SW480 (cell line): ENCODE measurements at regions not wholly inside any gene's neighbourhood (a gene's known extent, or its start where the extent isn't known, plus 50 kb on each side); places are given as distances from the start of the nearest gene placed in this dataset.
"Not testable (repeated sequence)": the region's sequence is repeated elsewhere in the genome, so short reads cannot be mapped to it uniquely, and the experiment has no call there.

Source experiments
- DNase-seq: peaks from one replicate; pipeline ENCODE4 v3.0.0-alpha.2; 2016; ENCODE audit warnings: low spot score

GRCh38 chr1:149841597-149842238 lies 57.6 kb upstream of the BOLA1 start:
- not testable (repeated sequence) for DNase-seq

GRCh38 chr1:149842458-149843064 lies 56.8 kb upstream of the BOLA1 start:
- not testable (repeated sequence) for DNase-seq

- DNase-seq: peak; percentile 8
Measured at GRCh38 chr1:149843431-149844041, 55.8 kb upstream of the BOLA1 start.

- peak; percentile 47 for DNase-seq
Measured at GRCh38 chr1:149844101-149844500, 55.3 kb upstream of the BOLA1 start.

GRCh38 chr1:149844650-149845255 lies 54.6 kb upstream of the BOLA1 start:
- peak; percentile 0 for DNase-seq

- DNase-seq: peak; percentile 0
Measured at GRCh38 chr1:149845416-149845815, 54.0 kb upstream of the BOLA1 start.

GRCh38 chr1:149846042-149846441 lies 53.3 kb upstream of the BOLA1 start:
- DNase-seq: peak; percentile 0

- DNase-seq: no peak
Measured at GRCh38 chr1:149846593-149847466, 52.5 kb upstream of the BOLA1 start.

GRCh38 chr1:149848340-149849110 lies 50.8 kb upstream of the BOLA1 start:
- peak; percentile 22 for DNase-seq

GRCh38 chr1:149849111-149849946 lies 50.0 kb upstream of the BOLA1 start:
- DNase-seq: peak; percentile 24
